ENCODE measurements at regions not wholly inside any gene's neighbourhood (a gene's known extent, or its start where the extent isn't known, plus 50 kb on each side); places are given as distances from the start of the nearest gene placed in this dataset.

GRCh38 chr3:117104381-117104780, 394.8 kb downstream of the TUSC7 start:
- no peak for TF ChIP-seq CTCF (IDR thresholded peaks at IDR 0.05; ENCODE audit: low read depth, low read length)
- TF ChIP-seq MAX (IDR thresholded peaks at IDR 0.05; ENCODE audit: low read depth, low read length), result no peak
- no peak for TF ChIP-seq MYC (IDR thresholded peaks at IDR 0.05; ENCODE audit: low read depth, low read length)
- TF ChIP-seq POLR2A (IDR thresholded peaks at IDR 0.05; ENCODE audit: extremely low read depth, insufficient read length), result no peak
- no peak for DNase-seq (ENCODE audit: low read depth)

GRCh38 chr3:117104792-117105191, 395.2 kb downstream of the TUSC7 start:
- H3K4me3 ChIP-seq (ENCODE audit: low read depth, low read length), result no peak overlapping the region
- no peak for DNase-seq (ENCODE audit: low read depth)
- TF ChIP-seq MYC (IDR thresholded peaks at IDR 0.05; ENCODE audit: low read depth, low read length) (no peak), CTCF (IDR thresholded peaks at IDR 0.05; ENCODE audit: low read depth, low read length) (no peak), MAX (IDR thresholded peaks at IDR 0.05; ENCODE audit: low read depth, low read length) (no peak), POLR2A (IDR thresholded peaks at IDR 0.05; ENCODE audit: extremely low read depth, insufficient read length) (no peak)

More at GRCh38 chr3:117104381-117104780, 394.8 kb downstream of the TUSC7 start:
- H3K4me3 ChIP-seq (ENCODE audit: low read depth, low read length), result no peak overlapping the region

GRCh38 chr3:117105686-117106085, 396.1 kb downstream of the TUSC7 start:
- no peak for DNase-seq (ENCODE audit: low read depth)
- TF ChIP-seq MAX (IDR thresholded peaks at IDR 0.05; ENCODE audit: low read depth, low read length) (no peak), MYC (IDR thresholded peaks at IDR 0.05; ENCODE audit: low read depth, low read length) (no peak)
- H3K4me3 ChIP-seq (ENCODE audit: low read depth, low read length), result no peak overlapping the region

GRCh38 chr3:117106396-117106795, 396.8 kb downstream of the TUSC7 start:
- DNase-seq (ENCODE audit: low read depth), result no peak
- H3K4me3 ChIP-seq (ENCODE audit: low read depth, low read length), result no peak overlapping the region
- TF ChIP-seq MAX (IDR thresholded peaks at IDR 0.05; ENCODE audit: low read depth, low read length), result no peak
- TF ChIP-seq MYC (IDR thresholded peaks at IDR 0.05; ENCODE audit: low read depth, low read length), result no peak

GRCh38 chr3:117107946-117108345, 398.4 kb downstream of the TUSC7 start:
- no peak for TF ChIP-seq CTCF (IDR thresholded peaks at IDR 0.05; ENCODE audit: low read depth, low read length)
- no peak for TF ChIP-seq MYC (IDR thresholded peaks at IDR 0.05; ENCODE audit: low read depth, low read length)
- TF ChIP-seq MAX (IDR thresholded peaks at IDR 0.05; ENCODE audit: low read depth, low read length), result no peak
- no peak for TF ChIP-seq POLR2A (IDR thresholded peaks at IDR 0.05; ENCODE audit: extremely low read depth, insufficient read length)
- no peak overlapping the region for H3K4me3 ChIP-seq (ENCODE audit: low read depth, low read length)

GRCh38 chr3:117109178-117109577, 399.6 kb downstream of the TUSC7 start:
- DNase-seq (ENCODE audit: low read depth), result no peak
- no peak overlapping the region for H3K4me3 ChIP-seq (ENCODE audit: low read depth, low read length)
- TF ChIP-seq MAX (IDR thresholded peaks at IDR 0.05; ENCODE audit: low read depth, low read length) (no peak), CTCF (IDR thresholded peaks at IDR 0.05; ENCODE audit: low read depth, low read length) (no peak), MYC (IDR thresholded peaks at IDR 0.05; ENCODE audit: low read depth, low read length) (no peak), POLR2A (IDR thresholded peaks at IDR 0.05; ENCODE audit: extremely low read depth, insufficient read length) (no peak)

More at GRCh38 chr3:117107946-117108345, 398.4 kb downstream of the TUSC7 start:
- DNase-seq (ENCODE audit: low read depth), result no peak
